H9 (cell line): ENCODE measurements at regions not wholly inside any gene's neighbourhood (a gene's known extent, or its start where the extent isn't known, plus 50 kb on each side); places are given as distances from the start of the nearest gene placed in this dataset.

ENCODE experiments used
- DNase-seq: peaks from one replicate; pipeline ENCODE4 v3.0.0-alpha.2; 2017
- H2AFZ ChIP-seq: one replicate; pipeline ENCODE4 v1.6.1; 2013; ENCODE audit warnings: mild to moderate bottlenecking, low read length, control low read depth, moderate library complexity
- H2AK5ac ChIP-seq: 2 replicates; pipeline ENCODE4 v1.6.1; 2013; ENCODE audit warnings: low read length, control low read depth, mixed read lengths; ENCODE audit not compliant: insufficient read length
- H2BK120ac ChIP-seq: one replicate; pipeline ENCODE4 v1.6.1; 2013; ENCODE audit warnings: low read depth, mild to moderate bottlenecking, low read length, control low read depth, inconsistent platforms; ENCODE audit not compliant: poor library complexity, severe bottlenecking
- H2BK12ac ChIP-seq: 2 replicates; pipeline ENCODE4 v1.6.1; 2013; ENCODE audit warnings: low read length, control low read depth, mixed read lengths, low read depth; ENCODE audit not compliant: insufficient read length
- H2BK15ac ChIP-seq: 2 replicates; pipeline ENCODE4 v1.6.1; 2013; ENCODE audit warnings: low read depth, low read length, control low read depth
- H2BK20ac ChIP-seq: one replicate; pipeline ENCODE4 v1.6.1; 2013; ENCODE audit warnings: low read depth, mild to moderate bottlenecking, low read length, control low read depth, inconsistent platforms; ENCODE audit not compliant: poor library complexity, severe bottlenecking
- H2BK5ac ChIP-seq: 2 replicates; pipeline ENCODE4 v1.6.1; 2013; ENCODE audit warnings: low read length, control low read depth, mixed read lengths; ENCODE audit not compliant: insufficient read length
- H3K14ac ChIP-seq: 2 replicates; pipeline ENCODE4 v1.6.1; 2013; ENCODE audit warnings: low read length, control low read depth; ENCODE audit not compliant: insufficient read depth
- H3K18ac ChIP-seq: 2 replicates; pipeline ENCODE4 v1.6.1; 2013; ENCODE audit warnings: low read depth, mild to moderate bottlenecking, mixed read lengths, low read length, control low read depth; ENCODE audit not compliant: insufficient read length
- H3K23ac ChIP-seq: 2 replicates; pipeline ENCODE4 v1.6.1; 2013; ENCODE audit warnings: low read length, control low read depth, mixed read lengths, low read depth; ENCODE audit not compliant: insufficient read length
- H3K23me2 ChIP-seq: 2 replicates; pipeline ENCODE4 v1.6.1; 2013; ENCODE audit warnings: low read depth, mild to moderate bottlenecking, mixed read lengths, low read length, control low read depth; ENCODE audit not compliant: insufficient read length, poor library complexity, severe bottlenecking
- H3K27ac ChIP-seq: 2 replicates; pipeline ENCODE4 v1.5.1; 2013; ENCODE audit warnings: low read length, control low read depth, mixed read lengths, low read depth; ENCODE audit not compliant: insufficient read length
- H3K27me3 ChIP-seq: 2 replicates; pipeline ENCODE4 v1.6.1; 2013; ENCODE audit warnings: low read length, control low read depth, inconsistent platforms; ENCODE audit not compliant: insufficient read depth
- H3K4ac ChIP-seq: 2 replicates; pipeline ENCODE4 v1.6.1; 2013; ENCODE audit warnings: low read depth, mild to moderate bottlenecking, control low read depth, inconsistent platforms, low read length, moderate library complexity
- H3K4me1 ChIP-seq: 2 replicates; pipeline ENCODE4 v1.6.1; 2013; ENCODE audit warnings: low read length, control low read depth, inconsistent platforms; ENCODE audit not compliant: insufficient read depth
- H3K4me2 ChIP-seq: 2 replicates; pipeline ENCODE4 v1.6.1; 2013; ENCODE audit warnings: low read length, control low read depth, mixed read lengths; ENCODE audit not compliant: insufficient read length, insufficient read depth
- H3K56ac ChIP-seq: 2 replicates; pipeline ENCODE4 v1.6.1; 2013; ENCODE audit warnings: low read depth, mild to moderate bottlenecking, mixed read lengths, low read length, control low read depth; ENCODE audit not compliant: insufficient read length
- H3K79me1 ChIP-seq: 2 replicates; pipeline ENCODE4 v1.6.1; 2013; ENCODE audit warnings: low read depth, mild to moderate bottlenecking, moderate library complexity, low read length, control low read depth, inconsistent platforms; ENCODE audit not compliant: insufficient read depth, poor library complexity, severe bottlenecking
- H3K79me2 ChIP-seq: 2 replicates; pipeline ENCODE4 v1.6.1; 2013; ENCODE audit warnings: low read length, control low read depth, inconsistent platforms; ENCODE audit not compliant: insufficient read depth
- H3K9ac ChIP-seq: 2 replicates; pipeline ENCODE4 v1.6.1; 2013; ENCODE audit warnings: low read length, control low read depth, mixed read lengths; ENCODE audit not compliant: insufficient read length; ENCODE audit errors: extremely low read depth
- H3K9me3 ChIP-seq: one replicate; pipeline ENCODE4 v1.6.1; 2013; ENCODE audit warnings: low read depth, low read length, inconsistent platforms; ENCODE audit not compliant: control insufficient read depth
- H3T11ph ChIP-seq: one replicate; pipeline ENCODE4 v1.6.1; 2013; ENCODE audit warnings: mild to moderate bottlenecking, low read length, control low read depth, inconsistent platforms
- H4K20me1 ChIP-seq: one replicate; pipeline ENCODE4 v1.6.1; 2013; ENCODE audit not compliant: control insufficient read depth, insufficient read length, insufficient read depth
- H4K5ac ChIP-seq: 2 replicates; pipeline ENCODE4 v1.6.1; 2013; ENCODE audit warnings: low read depth, mild to moderate bottlenecking, mixed read lengths, low read length, control low read depth; ENCODE audit not compliant: insufficient read length
- H4K8ac ChIP-seq: replicated peaks from 2 replicates; pipeline ENCODE4 v1.6.1; 2013; ENCODE audit warnings: low read length, control low read depth, mixed read lengths, low read depth; ENCODE audit not compliant: insufficient read length
- H4K91ac ChIP-seq: 2 replicates; pipeline ENCODE4 v1.6.1; 2013; ENCODE audit warnings: low read depth, mild to moderate bottlenecking, moderate library complexity, mixed read lengths, low read length, control low read depth; ENCODE audit not compliant: insufficient read length
- H3K27ac Mint-ChIP-seq, 3 experiments: 2 replicates in 2 of 3; 3 replicates in 1 of 3; pipeline ENCODE4 v1.8.0; 2020 to 2021; ENCODE audit warnings: mixed read lengths in 3 of 3, mild to moderate bottlenecking in 1 of 3, moderate library complexity in 1 of 3
- H3K27me3 Mint-ChIP-seq: 2 replicates; pipeline ENCODE4 v1.8.0; 2021; ENCODE audit warnings: low read depth, mild to moderate bottlenecking, moderate library complexity, mixed read lengths
- H3K36me3 Mint-ChIP-seq, 3 experiments: 2 replicates in 2 of 3; 3 replicates in 1 of 3; pipeline ENCODE4 v1.8.0; 2020 to 2021; ENCODE audit warnings: low read depth in 3 of 3, mixed read lengths in 3 of 3; ENCODE audit not compliant: insufficient read depth in 1 of 3
- H3K4me1 Mint-ChIP-seq, 2 experiments: 2 replicates each; pipeline ENCODE4 v1.8.0; 2020; ENCODE audit warnings: mixed read lengths in 2 of 2
- H3K4me3 Mint-ChIP-seq, 2 experiments: 2 replicates in 1 of 2; 3 replicates in 1 of 2; pipeline ENCODE4 v1.8.0; 2020 to 2021; ENCODE audit warnings: mild to moderate bottlenecking in 2 of 2, mixed read lengths in 2 of 2, moderate library complexity in 1 of 2
- H3K9me3 Mint-ChIP-seq, 2 experiments: 2 replicates in 1 of 2; 3 replicates in 1 of 2; pipeline ENCODE4 v1.8.0; 2020; ENCODE audit warnings: mild to moderate bottlenecking in 2 of 2, mixed read lengths in 2 of 2, moderate library complexity in 1 of 2
- WGBS: extraction: QIAGEN DNeasy Blood & Tissue Kit; methylation state at CpG from one replicate; pipeline ENCODE4 v1.1.7; 2013; ENCODE audit warnings: missing lambda C conversion rate, low lambda C conversion rate, mixed read lengths; ENCODE audit not compliant: insufficient read length; ENCODE audit errors: extremely low coverage; 5-methylcytosine and 5-hydroxymethylcytosine counted together
- TF ChIP-seq, protein P1 (sequence below): fragments of 200-600 bp; sonication (generic); conservative IDR thresholded peaks from 3 replicates; pipeline ENCODE4 v1.8.0; 2021; ENCODE audit warnings: antibody characterized with exemption, mild to moderate bottlenecking

DNA sequence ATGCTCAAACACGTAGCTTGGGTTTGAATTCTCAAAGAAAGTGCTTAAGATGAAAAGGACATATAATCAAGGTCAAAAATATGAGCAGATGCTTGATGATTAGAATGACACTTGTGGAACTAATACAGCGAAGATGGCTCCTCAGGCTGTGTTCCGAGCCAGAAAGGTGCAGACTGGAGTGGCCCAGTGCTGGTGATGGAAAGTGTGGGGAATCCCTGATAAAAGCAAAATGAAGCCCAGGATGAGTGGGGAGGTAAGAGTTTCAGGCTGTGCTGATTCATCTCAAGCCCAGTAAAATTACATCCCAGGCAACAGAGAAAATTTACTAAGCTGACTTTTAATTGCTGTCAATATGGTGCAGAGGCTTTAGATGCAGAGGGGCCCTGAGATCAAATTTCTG, 77.8 kb upstream of the IKZF1 start:
- Mint-ChIP-seq H3K36me3 (peaks cover 6 to 17% (median 10%) of the 10 kb centered on the region in 3 experiments; a peak in 6 of 7 replicates), H3K27ac (no peak overlapping the region)
- TF ChIP-seq, protein P1, sequence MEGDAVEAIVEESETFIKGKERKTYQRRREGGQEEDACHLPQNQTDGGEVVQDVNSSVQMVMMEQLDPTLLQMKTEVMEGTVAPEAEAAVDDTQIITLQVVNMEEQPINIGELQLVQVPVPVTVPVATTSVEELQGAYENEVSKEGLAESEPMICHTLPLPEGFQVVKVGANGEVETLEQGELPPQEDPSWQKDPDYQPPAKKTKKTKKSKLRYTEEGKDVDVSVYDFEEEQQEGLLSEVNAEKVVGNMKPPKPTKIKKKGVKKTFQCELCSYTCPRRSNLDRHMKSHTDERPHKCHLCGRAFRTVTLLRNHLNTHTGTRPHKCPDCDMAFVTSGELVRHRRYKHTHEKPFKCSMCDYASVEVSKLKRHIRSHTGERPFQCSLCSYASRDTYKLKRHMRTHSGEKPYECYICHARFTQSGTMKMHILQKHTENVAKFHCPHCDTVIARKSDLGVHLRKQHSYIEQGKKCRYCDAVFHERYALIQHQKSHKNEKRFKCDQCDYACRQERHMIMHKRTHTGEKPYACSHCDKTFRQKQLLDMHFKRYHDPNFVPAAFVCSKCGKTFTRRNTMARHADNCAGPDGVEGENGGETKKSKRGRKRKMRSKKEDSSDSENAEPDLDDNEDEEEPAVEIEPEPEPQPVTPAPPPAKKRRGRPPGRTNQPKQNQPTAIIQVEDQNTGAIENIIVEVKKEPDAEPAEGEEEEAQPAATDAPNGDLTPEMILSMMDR: no peak

More for the DNA sequence above, 77.8 kb upstream of the IKZF1 start:
- Histone ChIP-seq H3K4me1 (no peaks in the 10 kb centered on the region), H3K9me3 (no peaks in the 10 kb centered on the region), H2BK5ac (no peak overlapping the region), H2BK12ac (no peak overlapping the region), H3K9ac (no peak overlapping the region), H2BK120ac (no peak overlapping the region), H3K56ac (no peak overlapping the region), H3K27me3 (no peaks in the 10 kb centered on the region), H3K14ac (no peak overlapping the region), H4K5ac (no peak overlapping the region), H2AK5ac (no peak overlapping the region), H3K4ac (no peak overlapping the region), H2AFZ (no peak overlapping the region), H3K23me2 (no peaks in the 10 kb centered on the region), H3K23ac (no peak overlapping the region), H4K8ac (no peak overlapping the region), H4K91ac (no peak overlapping the region), H3K4me2 (no peak overlapping the region), H3K79me2 (no peaks in the 10 kb centered on the region), H3K18ac (no peak overlapping the region), H3T11ph (no peak overlapping the region), H2BK15ac (no peak overlapping the region), H4K20me1 (no peaks in the 10 kb centered on the region), H2BK20ac (no peak overlapping the region), H3K27ac (no peak overlapping the region), H3K79me1 (no peaks in the 10 kb centered on the region)
- H3K9me3 Mint-ChIP-seq: peaks cover 36 to 40% of the 10 kb centered on the region in 2 experiments
- peaks cover 0 to 6% of the 10 kb centered on the region in 2 experiments; a peak in 2 of 4 replicates for H3K4me1 Mint-ChIP-seq
- DNase-seq: no peak
- H3K4me3 Mint-ChIP-seq: no peak overlapping the region; a peak in 1 of 5 replicates
- no peaks in the 10 kb centered on the region for H3K27me3 Mint-ChIP-seq
- WGBS: no CpG with 5 or more reads among the region's 3 CpGs
